ENCODE measurements at regions not wholly inside any gene's neighbourhood (a gene's known extent, or its start where the extent isn't known, plus 50 kb on each side); places are given as distances from the start of the nearest gene placed in this dataset.

DNA sequence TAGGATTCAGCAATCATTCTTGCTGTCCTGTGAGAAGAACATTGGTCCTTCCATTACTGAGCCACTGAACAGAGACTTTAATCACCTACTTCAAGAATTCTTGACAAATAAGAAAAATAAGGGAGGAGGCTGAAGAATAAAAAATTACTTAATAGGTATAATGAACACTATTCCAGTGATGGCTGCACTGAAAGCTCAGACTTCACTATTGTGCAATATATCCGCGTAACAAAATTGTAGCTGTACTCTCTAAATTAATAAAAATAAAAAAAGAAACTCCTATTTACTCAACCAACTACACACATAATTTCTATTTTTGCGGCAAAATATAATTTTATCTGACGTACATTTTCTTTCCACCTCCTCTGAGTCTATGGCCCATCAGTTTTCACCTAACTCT lies 2441.0 kb downstream of the PCDH7 start:
- TF ChIP-seq, protein P1, sequence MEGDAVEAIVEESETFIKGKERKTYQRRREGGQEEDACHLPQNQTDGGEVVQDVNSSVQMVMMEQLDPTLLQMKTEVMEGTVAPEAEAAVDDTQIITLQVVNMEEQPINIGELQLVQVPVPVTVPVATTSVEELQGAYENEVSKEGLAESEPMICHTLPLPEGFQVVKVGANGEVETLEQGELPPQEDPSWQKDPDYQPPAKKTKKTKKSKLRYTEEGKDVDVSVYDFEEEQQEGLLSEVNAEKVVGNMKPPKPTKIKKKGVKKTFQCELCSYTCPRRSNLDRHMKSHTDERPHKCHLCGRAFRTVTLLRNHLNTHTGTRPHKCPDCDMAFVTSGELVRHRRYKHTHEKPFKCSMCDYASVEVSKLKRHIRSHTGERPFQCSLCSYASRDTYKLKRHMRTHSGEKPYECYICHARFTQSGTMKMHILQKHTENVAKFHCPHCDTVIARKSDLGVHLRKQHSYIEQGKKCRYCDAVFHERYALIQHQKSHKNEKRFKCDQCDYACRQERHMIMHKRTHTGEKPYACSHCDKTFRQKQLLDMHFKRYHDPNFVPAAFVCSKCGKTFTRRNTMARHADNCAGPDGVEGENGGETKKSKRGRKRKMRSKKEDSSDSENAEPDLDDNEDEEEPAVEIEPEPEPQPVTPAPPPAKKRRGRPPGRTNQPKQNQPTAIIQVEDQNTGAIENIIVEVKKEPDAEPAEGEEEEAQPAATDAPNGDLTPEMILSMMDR (conservative IDR thresholded peaks at IDR 0.05; ENCODE audit: low read depth, low read length), result no peak
- no peak for DNase-seq (ENCODE audit: low read depth)
- H3K4me3 ChIP-seq (ENCODE audit: low read depth, low read length), result no peak overlapping the region

DNA sequence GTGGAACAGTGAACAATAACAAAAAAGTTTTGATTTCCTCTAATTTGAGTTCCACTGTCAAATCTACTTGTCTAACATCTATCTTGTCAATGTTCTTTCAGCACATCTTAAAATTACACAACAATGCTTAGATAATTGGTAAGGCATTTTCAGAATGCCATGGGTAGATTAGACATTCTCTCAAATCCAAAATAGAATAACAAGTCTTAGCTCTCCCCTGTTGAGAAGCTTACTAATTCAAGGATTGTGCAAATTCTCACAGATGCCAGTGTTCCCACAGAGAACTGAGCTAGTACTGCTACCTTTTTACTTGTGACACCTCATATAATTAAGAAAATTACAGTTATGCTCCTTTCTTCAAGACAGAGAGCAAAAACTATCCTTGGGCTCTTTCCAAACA lies 2442.0 kb downstream of the PCDH7 start:
- DNase-seq (ENCODE audit: low read depth), result no peak
- TF ChIP-seq, protein P1 (conservative IDR thresholded peaks at IDR 0.05; ENCODE audit: low read depth, low read length), result no peak
- H3K4me3 ChIP-seq (ENCODE audit: low read depth, low read length), result no peak overlapping the region

DNA sequence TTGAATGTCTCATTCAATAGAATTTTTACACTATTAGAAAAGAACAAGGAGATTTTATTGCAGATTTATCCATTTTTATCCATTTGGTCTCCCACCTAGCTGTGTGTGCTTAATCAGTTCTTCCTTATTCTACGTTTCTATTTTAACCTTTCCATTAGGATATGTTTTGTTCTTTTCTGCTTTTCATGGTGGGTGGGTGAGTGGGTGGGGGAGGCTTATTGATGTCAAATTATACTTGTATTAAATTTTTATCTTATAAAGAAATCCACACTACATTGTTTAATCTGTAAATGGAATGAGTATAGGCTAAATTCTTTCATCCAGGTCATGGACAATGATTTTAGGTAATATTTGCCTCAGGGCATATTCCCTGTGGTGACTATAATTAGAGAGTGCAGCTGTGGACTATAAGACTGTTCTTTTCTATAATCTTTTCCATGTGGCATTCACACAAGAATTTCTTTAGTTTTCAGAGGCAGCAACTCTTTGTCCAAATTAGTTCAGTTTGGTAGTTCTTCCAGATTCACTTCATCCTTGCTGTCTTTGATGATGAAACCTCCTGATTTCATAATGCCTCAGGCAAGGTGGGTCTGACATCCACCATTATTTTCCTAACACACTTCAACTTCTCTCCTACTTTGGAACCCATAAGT lies 2451.8 kb downstream of the PCDH7 start:
- no peak overlapping the region for H3K4me3 ChIP-seq (ENCODE audit: low read depth, low read length)
- TF ChIP-seq, protein P1 (conservative IDR thresholded peaks at IDR 0.05; ENCODE audit: low read depth, low read length), result no peak
- DNase-seq (ENCODE audit: low read depth), result no peak

DNA sequence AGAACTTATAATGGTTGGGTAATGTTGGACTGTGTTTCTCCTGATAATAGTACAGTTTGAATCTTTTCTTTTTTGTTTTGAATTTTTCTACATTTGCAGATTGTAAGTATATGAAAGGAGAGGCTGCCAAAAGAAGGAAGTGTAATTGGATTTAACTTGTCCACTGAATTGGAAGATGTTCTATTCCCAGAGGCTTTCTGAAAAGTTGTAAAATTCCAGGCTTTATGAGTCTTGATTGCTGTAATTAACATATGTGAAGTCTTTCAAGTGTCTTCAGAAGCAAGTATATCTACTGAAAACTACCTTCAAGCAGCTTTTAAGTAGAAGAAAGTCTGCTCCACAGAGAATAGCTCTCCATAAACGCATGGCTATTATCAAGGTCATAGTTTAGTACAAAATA lies 2456.4 kb downstream of the PCDH7 start:
- DNase-seq (ENCODE audit: low read depth), result no peak
- no peak overlapping the region for H3K4me3 ChIP-seq (ENCODE audit: low read depth, low read length)
- TF ChIP-seq, protein P1 (conservative IDR thresholded peaks at IDR 0.05; ENCODE audit: low read depth, low read length), result no peak

DNA sequence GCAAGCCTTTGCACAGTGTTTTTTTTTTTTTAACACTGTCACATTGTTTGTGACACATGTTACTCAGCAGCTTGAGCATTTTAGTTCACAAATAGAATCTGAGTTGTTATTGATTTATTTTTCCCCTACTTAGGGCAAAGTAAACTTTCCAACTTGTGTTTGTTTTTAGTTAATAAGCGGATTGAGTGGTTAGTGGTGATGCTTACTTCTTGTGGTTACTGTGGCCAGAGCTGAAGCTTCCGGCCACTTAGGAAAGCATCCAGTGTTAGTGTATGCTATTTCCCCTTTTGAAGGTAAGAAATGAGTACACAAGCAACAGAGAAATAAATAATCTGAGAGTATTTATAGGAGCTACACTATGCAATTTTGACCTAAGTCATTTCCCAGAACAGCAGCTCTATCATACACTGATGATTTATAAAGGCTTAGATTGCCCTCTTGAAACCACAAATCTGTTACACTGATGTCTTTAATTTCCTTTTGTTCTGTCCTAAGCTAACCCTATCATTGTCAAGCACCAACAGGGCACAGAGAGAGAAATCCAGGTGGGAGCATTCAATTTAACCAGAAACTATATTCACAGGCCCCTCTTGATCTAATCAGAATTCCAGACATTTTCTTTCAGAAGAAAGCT lies 2464.6 kb downstream of the PCDH7 start:
- TF ChIP-seq, protein P1 (conservative IDR thresholded peaks at IDR 0.05; ENCODE audit: low read depth, low read length), result no peak
- no peak overlapping the region for H3K4me3 ChIP-seq (ENCODE audit: low read depth, low read length)
- DNase-seq (ENCODE audit: low read depth), result no peak

DNA sequence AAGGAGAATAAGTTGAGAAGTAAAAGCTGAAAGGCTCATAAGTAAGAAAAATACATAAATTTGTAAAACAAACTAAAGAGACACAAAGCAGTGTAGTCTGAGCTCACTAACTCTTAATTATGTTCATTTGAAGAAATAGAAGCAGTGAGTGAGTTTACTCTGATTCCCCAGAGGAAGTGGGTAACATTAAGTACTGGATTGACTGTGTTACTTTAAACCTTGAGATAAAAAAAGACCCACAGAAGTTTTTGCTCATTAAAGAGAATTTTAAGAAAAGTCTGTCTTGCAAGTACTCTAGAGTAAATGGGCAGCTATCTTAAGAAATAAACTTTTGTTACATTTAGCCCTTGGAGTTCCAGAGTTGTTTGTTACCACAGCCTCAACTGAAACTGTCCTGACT lies 2466.9 kb downstream of the PCDH7 start:
- TF ChIP-seq, protein P1 (conservative IDR thresholded peaks at IDR 0.05; ENCODE audit: low read depth, low read length), result no peak
- no peak overlapping the region for H3K4me3 ChIP-seq (ENCODE audit: low read depth, low read length)
- no peak for DNase-seq (ENCODE audit: low read depth)

DNA sequence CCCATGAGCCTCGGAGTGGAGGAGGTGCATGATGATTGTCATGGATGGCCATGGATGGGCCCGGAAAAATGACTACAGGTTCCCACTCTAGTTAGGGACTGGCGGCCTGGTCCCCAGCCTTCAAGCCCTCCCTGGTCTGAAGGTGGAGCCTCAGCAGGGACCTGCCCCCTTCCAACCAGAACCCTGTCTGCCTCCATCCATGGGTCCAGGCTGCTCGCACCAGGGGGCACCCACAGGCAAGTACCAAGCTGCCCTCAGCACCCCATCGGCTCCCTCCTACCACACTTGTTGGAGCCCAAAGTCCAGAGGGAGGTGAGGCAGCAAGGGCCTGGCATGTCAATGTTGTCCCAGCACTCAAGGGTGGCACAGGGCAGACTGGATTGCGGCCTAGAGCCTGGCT lies 2468.6 kb downstream of the PCDH7 start:
- TF ChIP-seq, protein P1 (conservative IDR thresholded peaks at IDR 0.05; ENCODE audit: low read depth, low read length), result no peak
- no peak for DNase-seq (ENCODE audit: low read depth)
- no peak overlapping the region for H3K4me3 ChIP-seq (ENCODE audit: low read depth, low read length)
